ENCODE measurements at regions not wholly inside any gene's neighbourhood (a gene's known extent, or its start where the extent isn't known, plus 50 kb on each side); places are given as distances from the start of the nearest gene placed in this dataset.

- no peaks in the 10 kb centered on the region for H3K4me1 ChIP-seq (ENCODE audit: control extremely low read depth in 1 of 4, control insufficient read depth in 4 of 4, insufficient read depth in 4 of 4, low read length in 3 of 4)
- no peak overlapping the region for H3K27ac ChIP-seq (ENCODE audit: insufficient read depth in 1 of 2, low read depth in 1 of 2, low read length in 2 of 2, poor library complexity in 1 of 2, severe bottlenecking in 2 of 2)
- peak in 2 of 3 donors; percentile 1 to 7 for DNase-seq
- H3K4me3 ChIP-seq (ENCODE audit: control insufficient read depth in 1 of 7, extremely low read depth in 1 of 7, insufficient read depth in 4 of 7, low read depth in 2 of 7, low read length in 6 of 7) = no peak overlapping the region
- POLR2A ChIA-PET = no interaction called here
- CTCF ChIA-PET = no interaction called here
- 88% methylated on average over 5 of the region's 6 CpGs for WGBS (ENCODE audit: insufficient coverage)
- no peaks in the 10 kb centered on the region for H3K9me3 ChIP-seq (ENCODE audit: control extremely low read depth in 1 of 5, control insufficient read depth in 4 of 5, insufficient read depth in 2 of 5, low read depth in 1 of 5, low read length in 4 of 5)
- peaks cover 0 to 2% (median 0%) of the 10 kb centered on the region in 5 experiments for H3K27me3 ChIP-seq (replicated peaks in 2 of 5; ENCODE audit: control insufficient read depth in 4 of 5, insufficient read depth in 5 of 5, low read length in 4 of 5)
- no peaks in the 10 kb centered on the region for H3K36me3 ChIP-seq (ENCODE audit: control insufficient read depth in 4 of 4, insufficient read depth in 4 of 4, low read length in 3 of 4)
Observed at GRCh38 chr4:151532001-151532708, 123.2 kb downstream of the FHIP1A start.

GRCh38 chr4:151534195-151534594 lies 125.2 kb downstream of the FHIP1A start:
- ChIA-PET CTCF (no interaction called here), POLR2A (no interaction called here)
- no CpG with 5 or more reads among the region's 1 CpG for WGBS (ENCODE audit: insufficient coverage)

GRCh38 chr4:151535366-151535765 lies 126.4 kb downstream of the FHIP1A start:
- no peak overlapping the region for H3K27ac ChIP-seq (ENCODE audit: insufficient read depth in 1 of 2, low read depth in 1 of 2, low read length in 2 of 2, poor library complexity in 1 of 2, severe bottlenecking in 2 of 2)
- H3K9me3 ChIP-seq (ENCODE audit: control extremely low read depth in 1 of 5, control insufficient read depth in 4 of 5, insufficient read depth in 2 of 5, low read depth in 1 of 5, low read length in 4 of 5) = no peaks in the 10 kb centered on the region
- ChIA-PET CTCF (no interaction called here), POLR2A (no interaction called here)
- no peaks in the 10 kb centered on the region for H3K36me3 ChIP-seq (ENCODE audit: control insufficient read depth in 4 of 4, insufficient read depth in 4 of 4, low read length in 3 of 4)
- H3K27me3 ChIP-seq (replicated peaks in 2 of 5; ENCODE audit: control insufficient read depth in 4 of 5, insufficient read depth in 5 of 5, low read length in 4 of 5) = no peaks in the 10 kb centered on the region
- H3K4me3 ChIP-seq (ENCODE audit: control insufficient read depth in 1 of 7, extremely low read depth in 1 of 7, insufficient read depth in 4 of 7, low read depth in 2 of 7, low read length in 6 of 7) = no peak overlapping the region
- H3K4me1 ChIP-seq (ENCODE audit: control extremely low read depth in 1 of 4, control insufficient read depth in 4 of 4, insufficient read depth in 4 of 4, low read length in 3 of 4) = no peaks in the 10 kb centered on the region
- DNase-seq = no peak

More at GRCh38 chr4:151534195-151534594, 125.2 kb downstream of the FHIP1A start:
- Histone ChIP-seq H3K4me3 (ENCODE audit: control insufficient read depth in 1 of 7, extremely low read depth in 1 of 7, insufficient read depth in 4 of 7, low read depth in 2 of 7, low read length in 6 of 7) (no peak overlapping the region), H3K27ac (ENCODE audit: insufficient read depth in 1 of 2, low read depth in 1 of 2, low read length in 2 of 2, poor library complexity in 1 of 2, severe bottlenecking in 2 of 2) (no peak overlapping the region), H3K9me3 (ENCODE audit: control extremely low read depth in 1 of 5, control insufficient read depth in 4 of 5, insufficient read depth in 2 of 5, low read depth in 1 of 5, low read length in 4 of 5) (no peaks in the 10 kb centered on the region), H3K27me3 (replicated peaks in 2 of 5; ENCODE audit: control insufficient read depth in 4 of 5, insufficient read depth in 5 of 5, low read length in 4 of 5) (peaks cover 0 to 2% (median 0%) of the 10 kb centered on the region in 5 experiments), H3K4me1 (ENCODE audit: control extremely low read depth in 1 of 4, control insufficient read depth in 4 of 4, insufficient read depth in 4 of 4, low read length in 3 of 4) (no peaks in the 10 kb centered on the region), H3K36me3 (ENCODE audit: control insufficient read depth in 4 of 4, insufficient read depth in 4 of 4, low read length in 3 of 4) (no peaks in the 10 kb centered on the region)
- DNase-seq = no peak

GRCh38 chr4:151537687-151538086 lies 128.7 kb downstream of the FHIP1A start:
- Histone ChIP-seq H3K4me1 (ENCODE audit: control extremely low read depth in 1 of 4, control insufficient read depth in 4 of 4, insufficient read depth in 4 of 4, low read length in 3 of 4) (no peaks in the 10 kb centered on the region), H3K27me3 (replicated peaks in 2 of 5; ENCODE audit: control insufficient read depth in 4 of 5, insufficient read depth in 5 of 5, low read length in 4 of 5) (peaks cover 0 to 4% (median 0%) of the 10 kb centered on the region in 5 experiments), H3K36me3 (ENCODE audit: control insufficient read depth in 4 of 4, insufficient read depth in 4 of 4, low read length in 3 of 4) (no peaks in the 10 kb centered on the region), H3K4me3 (ENCODE audit: control insufficient read depth in 1 of 7, extremely low read depth in 1 of 7, insufficient read depth in 4 of 7, low read depth in 2 of 7, low read length in 6 of 7) (no peak overlapping the region), H3K27ac (ENCODE audit: insufficient read depth in 1 of 2, low read depth in 1 of 2, low read length in 2 of 2, poor library complexity in 1 of 2, severe bottlenecking in 2 of 2) (no peak overlapping the region), H3K9me3 (ENCODE audit: control extremely low read depth in 1 of 5, control insufficient read depth in 4 of 5, insufficient read depth in 2 of 5, low read depth in 1 of 5, low read length in 4 of 5) (no peaks in the 10 kb centered on the region)
- ChIA-PET POLR2A (no interaction called here), CTCF (no interaction called here)
- DNase-seq = no peak

- 100% methylated on average over 2 of the region's 4 CpGs for WGBS (ENCODE audit: insufficient coverage)
- Histone ChIP-seq H3K9me3 (ENCODE audit: control extremely low read depth in 1 of 5, control insufficient read depth in 4 of 5, insufficient read depth in 2 of 5, low read depth in 1 of 5, low read length in 4 of 5) (no peaks in the 10 kb centered on the region), H3K27ac (ENCODE audit: insufficient read depth in 1 of 2, low read depth in 1 of 2, low read length in 2 of 2, poor library complexity in 1 of 2, severe bottlenecking in 2 of 2) (no peak overlapping the region), H3K27me3 (replicated peaks in 2 of 5; ENCODE audit: control insufficient read depth in 4 of 5, insufficient read depth in 5 of 5, low read length in 4 of 5) (peaks cover 0 to 4% (median 0%) of the 10 kb centered on the region in 5 experiments), H3K4me1 (ENCODE audit: control extremely low read depth in 1 of 4, control insufficient read depth in 4 of 4, insufficient read depth in 4 of 4, low read length in 3 of 4) (no peaks in the 10 kb centered on the region), H3K4me3 (ENCODE audit: control insufficient read depth in 1 of 7, extremely low read depth in 1 of 7, insufficient read depth in 4 of 7, low read depth in 2 of 7, low read length in 6 of 7) (no peak overlapping the region), H3K36me3 (ENCODE audit: control insufficient read depth in 4 of 4, insufficient read depth in 4 of 4, low read length in 3 of 4) (no peaks in the 10 kb centered on the region)
- DNase-seq = no peak
- CTCF ChIA-PET = no interaction called here
- POLR2A ChIA-PET = no interaction called here
Observed at GRCh38 chr4:151538963-151539362, 130.0 kb downstream of the FHIP1A start.

- WGBS (ENCODE audit: insufficient coverage) = 100% methylated on average over 1 of the region's 3 CpGs
- Histone ChIP-seq H3K4me3 (ENCODE audit: control insufficient read depth in 1 of 7, extremely low read depth in 1 of 7, insufficient read depth in 4 of 7, low read depth in 2 of 7, low read length in 6 of 7) (no peak overlapping the region), H3K36me3 (ENCODE audit: control insufficient read depth in 4 of 4, insufficient read depth in 4 of 4, low read length in 3 of 4) (no peaks in the 10 kb centered on the region), H3K27me3 (replicated peaks in 2 of 5; ENCODE audit: control insufficient read depth in 4 of 5, insufficient read depth in 5 of 5, low read length in 4 of 5) (peaks cover 0 to 6% (median 0%) of the 10 kb centered on the region in 5 experiments), H3K27ac (ENCODE audit: insufficient read depth in 1 of 2, low read depth in 1 of 2, low read length in 2 of 2, poor library complexity in 1 of 2, severe bottlenecking in 2 of 2) (no peak overlapping the region), H3K4me1 (ENCODE audit: control extremely low read depth in 1 of 4, control insufficient read depth in 4 of 4, insufficient read depth in 4 of 4, low read length in 3 of 4) (no peaks in the 10 kb centered on the region), H3K9me3 (ENCODE audit: control extremely low read depth in 1 of 5, control insufficient read depth in 4 of 5, insufficient read depth in 2 of 5, low read depth in 1 of 5, low read length in 4 of 5) (no peaks in the 10 kb centered on the region)
- POLR2A ChIA-PET = interaction anchor here (0.6 kb wide), 1 partner anchor 787 kb away, joined by 4 read pairs; no protein-coding TSS in a partner anchor
- DNase-seq = no peak
- CTCF ChIA-PET = no interaction called here
Observed at GRCh38 chr4:151540728-151541388, 131.9 kb downstream of the FHIP1A start.

GRCh38 chr4:151541389-151542071 lies 132.6 kb downstream of the FHIP1A start:
- Histone ChIP-seq H3K4me3 (ENCODE audit: control insufficient read depth in 1 of 7, extremely low read depth in 1 of 7, insufficient read depth in 4 of 7, low read depth in 2 of 7, low read length in 6 of 7) (no peak overlapping the region), H3K36me3 (ENCODE audit: control insufficient read depth in 4 of 4, insufficient read depth in 4 of 4, low read length in 3 of 4) (no peaks in the 10 kb centered on the region), H3K27ac (ENCODE audit: insufficient read depth in 1 of 2, low read depth in 1 of 2, low read length in 2 of 2, poor library complexity in 1 of 2, severe bottlenecking in 2 of 2) (no peak overlapping the region), H3K27me3 (replicated peaks in 2 of 5; ENCODE audit: control insufficient read depth in 4 of 5, insufficient read depth in 5 of 5, low read length in 4 of 5) (peaks cover 0 to 6% (median 0%) of the 10 kb centered on the region in 5 experiments), H3K4me1 (ENCODE audit: control extremely low read depth in 1 of 4, control insufficient read depth in 4 of 4, insufficient read depth in 4 of 4, low read length in 3 of 4) (no peaks in the 10 kb centered on the region), H3K9me3 (ENCODE audit: control extremely low read depth in 1 of 5, control insufficient read depth in 4 of 5, insufficient read depth in 2 of 5, low read depth in 1 of 5, low read length in 4 of 5) (no peaks in the 10 kb centered on the region)
- ChIA-PET CTCF (no interaction called here), POLR2A (no interaction called here)
- DNase-seq = no peak
- WGBS (ENCODE audit: insufficient coverage) = 100% methylated on average over 1 of the region's 6 CpGs
